ENCODE measurements at regions not wholly inside any gene's neighbourhood (a gene's known extent, or its start where the extent isn't known, plus 50 kb on each side); places are given as distances from the start of the nearest gene placed in this dataset.

GRCh38 chr2:3929374-3929773, 226.0 kb downstream of the DCDC2C start:
- TF ChIP-seq CTCF (IDR thresholded peaks at IDR 0.05; ENCODE audit: extremely low read depth, missing control alignments) = no peak

GRCh38 chr2:3930246-3930645, 226.9 kb downstream of the DCDC2C start:
- no peak for DNase-seq (ENCODE audit: low spot score)
- TF ChIP-seq CTCF (IDR thresholded peaks at IDR 0.05; ENCODE audit: extremely low read depth, missing control alignments) = no peak

More at GRCh38 chr2:3929374-3929773, 226.0 kb downstream of the DCDC2C start:
- DNase-seq (ENCODE audit: low spot score) = no peak

- DNase-seq (ENCODE audit: low spot score) = no peak
- TF ChIP-seq CTCF (IDR thresholded peaks at IDR 0.05; ENCODE audit: extremely low read depth, missing control alignments) = no peak
These were observed 237.3 kb downstream of the DCDC2C start for GRCh38 chr2:3940661-3941060.

GRCh38 chr2:3942841-3943240, 239.5 kb downstream of the DCDC2C start:
- TF ChIP-seq CTCF (IDR thresholded peaks at IDR 0.05; ENCODE audit: extremely low read depth, missing control alignments) = no peak
- DNase-seq (ENCODE audit: low spot score) = no peak

- no peak for DNase-seq (ENCODE audit: low spot score)
- no peak for TF ChIP-seq CTCF (IDR thresholded peaks at IDR 0.05; ENCODE audit: extremely low read depth, missing control alignments)
These were observed 240.7 kb downstream of the DCDC2C start for GRCh38 chr2:3944071-3944470.

GRCh38 chr2:3944841-3945240, 241.5 kb downstream of the DCDC2C start:
- no peak for TF ChIP-seq CTCF (IDR thresholded peaks at IDR 0.05; ENCODE audit: extremely low read depth, missing control alignments)
- no peak for DNase-seq (ENCODE audit: low spot score)

GRCh38 chr2:3948191-3948590, 244.8 kb downstream of the DCDC2C start:
- no peak for DNase-seq (ENCODE audit: low spot score)
- no peak for TF ChIP-seq CTCF (IDR thresholded peaks at IDR 0.05; ENCODE audit: extremely low read depth, missing control alignments)

Measured in GM20000 (cell line).